Endometrial microvascular endothelial cells (primary cell): ENCODE measurements at regions not wholly inside any gene's neighbourhood (a gene's known extent, or its start where the extent isn't known, plus 50 kb on each side); places are given as distances from the start of the nearest gene placed in this dataset.

Source experiments
- in situ Hi-C: cut with HindIII; loops from 2 replicates; pipeline ENCODE4 v1.10.0; 2017; ENCODE audit warnings: low sequenced_read_pairs, low pct_unique_long_range_greater_than_20kb; ENCODE audit errors: inconsistent ontology term

DNA sequence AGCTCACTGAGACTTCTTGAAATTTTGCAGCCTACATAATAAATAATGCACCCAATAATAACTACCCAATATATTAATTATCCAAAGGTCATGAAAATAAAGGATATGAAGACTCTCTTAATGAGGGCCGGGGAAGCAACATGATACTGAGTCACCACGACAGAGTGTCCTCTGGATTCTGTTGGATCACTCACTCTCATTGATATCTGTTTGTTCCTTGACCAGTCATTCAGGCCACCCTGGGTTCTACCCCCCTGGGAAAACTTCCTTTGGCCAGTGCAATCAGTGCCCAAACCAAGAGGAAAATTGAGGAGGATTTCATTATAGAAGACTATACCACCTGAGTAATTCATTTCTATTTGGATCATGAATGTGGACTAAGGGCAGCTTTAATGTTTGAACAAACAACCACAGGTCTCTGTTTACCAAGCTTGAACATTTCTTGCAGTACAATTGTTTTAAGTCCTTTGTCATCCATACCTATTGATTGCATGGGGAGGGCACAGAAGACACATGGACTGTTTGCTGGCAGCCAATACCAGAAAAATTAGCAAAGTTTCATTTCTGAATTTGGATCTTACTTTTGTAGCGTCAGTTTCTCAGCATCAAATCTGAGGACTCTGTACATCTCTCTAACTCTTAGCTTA is 137.2 kb upstream of the FGGY start:
- in situ Hi-C loops = no loop called here

DNA sequence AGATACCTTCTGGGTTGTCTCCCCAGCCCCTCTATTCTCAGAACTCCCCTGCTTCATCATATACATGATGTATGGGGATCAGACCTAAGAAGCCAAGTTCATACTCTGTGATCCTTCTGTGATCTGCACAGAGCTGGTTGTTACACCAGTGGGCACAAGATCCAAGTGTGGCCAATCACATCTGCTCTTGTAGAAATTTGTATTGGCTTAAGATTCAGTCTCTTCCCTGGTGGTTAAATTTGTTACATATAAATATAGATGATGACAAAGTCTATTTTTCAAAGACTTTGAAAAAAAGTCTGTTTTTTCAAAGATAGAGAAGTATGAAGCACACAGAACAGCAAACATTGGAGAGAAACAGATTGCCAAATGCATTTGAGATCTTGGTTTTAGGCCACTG is 135.8 kb upstream of the FGGY start:
- in situ Hi-C loops = no loop called here

DNA sequence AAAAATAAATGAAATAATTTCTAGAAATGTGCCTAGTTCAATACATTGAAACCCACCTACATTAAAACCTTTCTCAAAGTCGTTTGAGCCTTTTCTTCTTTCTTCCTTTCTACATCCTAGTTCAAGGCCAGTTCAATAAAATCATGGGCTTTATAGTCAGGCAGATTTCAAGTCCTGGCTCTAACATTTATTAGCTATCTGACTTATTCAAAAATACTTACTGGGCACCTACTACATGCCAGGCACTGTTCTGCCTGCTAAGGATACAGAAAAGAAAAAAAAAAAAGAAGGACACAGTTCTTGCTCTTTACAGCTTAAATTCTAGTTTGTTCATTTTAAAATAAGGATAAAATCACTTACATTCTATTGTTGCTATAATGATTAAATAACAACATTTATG is 134.2 kb upstream of the FGGY start:
- in situ Hi-C loops = no loop called here

DNA sequence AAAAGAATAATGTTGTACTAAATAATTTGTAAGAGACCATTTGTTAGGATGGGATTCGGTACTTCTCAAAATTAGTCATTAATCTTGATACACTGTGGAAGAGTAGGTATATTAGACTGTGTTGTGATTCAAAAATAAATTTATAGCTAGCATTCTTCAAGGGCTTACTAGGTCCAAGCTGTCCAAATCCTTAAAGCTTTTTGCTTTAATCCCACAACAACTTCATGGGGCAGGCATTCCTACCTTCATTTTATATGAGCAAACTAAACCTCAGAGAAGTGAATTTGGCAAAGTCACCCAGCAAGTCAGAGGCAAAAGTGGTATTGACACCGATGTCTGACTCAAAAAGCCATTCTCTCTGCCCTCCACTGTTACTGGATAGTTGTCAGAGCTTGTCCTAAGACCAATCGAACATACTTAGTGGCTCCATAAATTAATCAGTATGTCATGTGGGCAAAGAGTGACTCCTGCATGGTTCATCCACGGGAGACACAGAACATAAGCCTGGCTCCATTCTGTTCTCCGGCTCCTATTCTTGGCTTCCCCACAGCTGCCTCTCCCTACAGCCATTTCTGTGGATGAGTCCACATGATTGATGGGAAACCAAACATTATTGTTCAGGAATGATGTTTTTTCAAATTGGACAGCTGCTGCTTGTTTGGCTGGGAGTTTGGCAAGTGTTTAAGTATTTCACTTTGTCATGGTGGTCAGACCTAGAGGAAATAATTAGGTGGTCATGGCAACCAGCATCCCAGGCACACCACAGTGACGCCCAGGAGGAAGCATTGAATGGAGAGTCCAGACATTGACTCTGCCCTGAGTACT is 133.4 kb upstream of the FGGY start:
- in situ Hi-C loops = no loop called here

DNA sequence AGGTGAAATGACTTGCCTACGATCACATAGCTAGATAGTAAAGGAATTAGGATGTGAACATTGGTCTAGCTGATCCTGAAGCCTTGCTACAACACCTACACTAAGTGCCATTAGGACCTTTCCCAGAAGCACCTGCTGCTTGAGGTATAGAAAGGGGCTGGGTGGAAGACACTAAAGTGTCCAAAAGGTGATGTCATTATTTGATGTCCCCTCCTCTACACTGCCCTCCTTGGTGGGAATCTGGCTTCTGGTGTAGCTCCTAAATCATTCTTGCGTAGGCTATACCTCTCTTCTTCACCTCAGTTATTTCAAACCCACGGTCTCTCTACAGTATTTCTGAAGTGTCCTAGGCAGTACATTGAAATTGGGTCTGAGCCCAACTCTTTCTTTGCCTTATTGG is 132.5 kb upstream of the FGGY start:
- in situ Hi-C loops = no loop called here

DNA sequence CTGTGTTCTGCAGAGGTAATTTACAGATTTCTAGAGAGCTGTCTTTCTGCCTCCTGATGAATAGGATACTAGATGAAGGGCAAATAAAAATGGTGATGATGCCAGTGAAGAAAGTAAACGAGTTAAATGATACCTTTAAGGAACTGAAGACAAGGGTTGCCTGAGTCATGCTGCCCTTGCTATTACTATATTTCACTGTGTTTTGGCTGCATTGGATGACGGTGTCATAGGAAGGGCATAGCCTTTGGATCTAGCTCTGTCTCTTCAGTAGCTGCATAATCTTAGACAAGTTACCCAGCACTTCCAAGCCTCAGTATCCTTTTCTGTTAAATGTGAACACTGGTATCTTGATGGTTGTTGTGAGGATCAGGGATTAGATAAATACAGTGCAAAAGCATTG is 131.5 kb upstream of the FGGY start:
- in situ Hi-C loops = no loop called here

DNA sequence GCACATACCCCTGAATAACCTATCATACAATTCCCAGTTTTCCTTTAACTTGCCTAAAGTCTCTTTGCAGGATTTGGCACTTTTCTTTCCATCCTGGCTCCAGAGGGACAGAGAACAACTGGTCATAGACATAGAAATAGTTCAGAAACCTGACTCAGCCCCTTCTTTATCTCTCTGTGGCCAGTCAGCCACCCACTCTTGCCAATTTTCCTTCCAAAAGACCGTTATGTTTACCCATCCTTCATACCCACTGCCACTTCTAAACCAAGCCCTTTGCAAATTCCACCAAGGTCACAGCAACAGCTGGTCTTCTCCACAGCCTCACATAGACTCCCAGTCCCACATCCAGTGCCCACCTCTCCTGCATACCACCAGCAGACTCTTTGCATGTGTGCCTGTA is 127.2 kb upstream of the FGGY start:
- in situ Hi-C loops = no loop called here

DNA sequence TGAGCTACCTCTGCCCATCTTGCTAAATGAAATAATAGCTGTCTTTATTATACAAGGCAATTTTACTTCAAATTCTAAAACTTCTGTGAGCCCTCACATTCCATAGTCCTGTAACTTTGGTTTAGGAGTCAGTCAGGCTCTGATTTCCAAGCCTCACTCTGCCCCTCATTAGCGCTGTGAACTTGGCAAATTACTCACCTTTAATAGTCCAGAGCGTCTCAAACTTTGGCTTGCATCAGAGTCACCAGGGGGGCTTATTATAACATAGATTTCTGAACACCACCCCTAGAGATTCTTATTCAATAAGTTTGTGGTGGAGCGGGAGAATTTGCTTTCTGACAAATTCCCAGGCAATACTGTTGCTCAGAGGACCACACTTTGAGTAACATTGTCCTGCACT is 126.2 kb upstream of the FGGY start:
- in situ Hi-C loops = no loop called here

DNA sequence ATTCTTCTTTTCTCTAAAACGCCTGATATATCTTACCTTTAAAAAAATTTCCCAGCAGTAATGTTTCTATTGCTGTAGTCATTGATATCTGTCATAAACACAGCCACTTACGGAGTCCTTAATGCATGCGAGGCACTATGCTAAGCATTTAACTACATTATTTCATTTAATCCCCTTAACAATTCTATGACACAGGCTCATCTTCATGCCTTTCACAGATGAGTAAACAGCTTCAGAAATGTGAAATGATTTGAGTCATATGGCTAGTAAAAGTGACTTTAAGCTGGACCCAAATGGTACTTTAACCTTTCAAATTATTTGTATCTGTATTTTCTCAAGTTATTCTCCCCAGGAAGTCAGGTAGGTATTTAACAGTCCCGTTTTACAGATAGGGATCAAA is 125.1 kb upstream of the FGGY start:
- in situ Hi-C loops = no loop called here

DNA sequence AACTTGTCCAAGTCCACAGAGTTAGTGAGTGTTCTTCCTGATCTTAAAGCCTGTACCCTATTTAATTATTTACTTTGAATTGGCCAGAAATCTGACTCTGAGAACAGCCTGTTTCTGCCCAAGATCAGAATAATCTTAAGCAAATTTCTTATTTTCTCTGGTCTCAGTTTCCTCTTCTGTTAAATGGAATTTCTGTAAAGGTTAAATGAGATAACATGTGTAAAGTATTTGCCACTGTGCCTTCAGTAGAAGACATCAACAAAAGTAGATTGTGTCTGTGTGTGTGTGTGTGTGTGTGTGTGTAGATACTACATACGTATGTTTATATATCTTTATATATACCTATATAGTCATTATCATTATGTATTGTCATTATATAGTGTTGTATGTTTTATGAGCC is 124.2 kb upstream of the FGGY start:
- in situ Hi-C loops = no loop called here

DNA sequence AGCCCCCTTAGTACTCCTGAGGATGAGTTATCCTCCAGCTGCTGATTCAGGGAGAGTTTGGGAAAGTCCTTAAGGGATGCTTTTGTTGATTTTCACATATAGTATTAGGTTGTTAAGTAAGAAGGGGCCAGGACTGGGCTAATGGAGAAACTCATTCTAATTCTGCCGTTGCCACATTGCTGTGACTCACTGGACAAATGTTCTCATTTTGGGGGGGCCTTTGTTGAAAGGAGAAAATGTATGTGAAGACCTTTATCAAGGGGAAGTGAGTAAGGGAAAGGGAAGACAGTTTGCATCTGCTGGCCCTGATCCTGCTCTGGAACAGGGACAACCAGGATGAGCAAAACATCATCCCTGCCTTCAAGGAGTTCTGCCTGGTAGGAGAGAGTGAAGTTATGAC is 123.2 kb upstream of the FGGY start:
- in situ Hi-C loops = no loop called here

DNA sequence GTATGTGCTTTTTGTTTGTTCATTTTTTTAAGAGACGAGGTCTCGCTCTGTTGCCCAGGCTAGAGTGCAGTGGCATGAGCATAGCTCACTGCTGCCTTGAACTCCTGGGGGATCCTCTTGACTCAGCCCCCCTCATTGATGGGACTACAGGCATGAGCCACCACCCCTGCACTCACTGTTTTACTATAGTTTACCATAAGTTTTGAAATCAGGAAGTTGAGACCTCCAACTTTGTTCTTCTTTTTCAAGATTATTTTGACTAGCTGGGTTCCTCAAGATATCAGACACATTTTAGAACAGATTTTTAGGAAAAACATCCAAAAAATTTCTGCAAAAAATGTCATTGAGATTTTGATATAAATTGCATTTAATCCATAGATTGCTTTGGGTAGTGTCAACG is 120.4 kb upstream of the FGGY start:
- in situ Hi-C loops = no loop called here

DNA sequence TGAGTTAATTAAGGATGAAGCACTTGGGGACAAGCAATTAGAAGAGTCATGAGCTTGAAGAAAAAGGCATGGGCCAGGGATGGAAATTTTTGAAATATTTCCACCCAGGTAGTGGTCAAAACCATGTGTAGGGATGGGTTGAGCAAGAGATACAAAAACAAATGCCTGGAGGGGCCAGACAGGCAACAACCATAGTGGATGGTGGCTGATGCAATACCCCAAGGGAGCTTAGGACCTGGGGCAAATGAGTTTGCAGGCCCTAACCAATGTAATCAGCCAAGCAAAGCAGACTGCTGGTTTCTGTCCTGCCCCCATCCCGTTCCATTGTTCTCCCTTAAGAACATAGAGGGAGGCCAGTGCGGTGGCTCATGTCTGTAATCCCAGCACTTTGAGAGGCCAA is 119.1 kb upstream of the FGGY start:
- in situ Hi-C loops = no loop called here

DNA sequence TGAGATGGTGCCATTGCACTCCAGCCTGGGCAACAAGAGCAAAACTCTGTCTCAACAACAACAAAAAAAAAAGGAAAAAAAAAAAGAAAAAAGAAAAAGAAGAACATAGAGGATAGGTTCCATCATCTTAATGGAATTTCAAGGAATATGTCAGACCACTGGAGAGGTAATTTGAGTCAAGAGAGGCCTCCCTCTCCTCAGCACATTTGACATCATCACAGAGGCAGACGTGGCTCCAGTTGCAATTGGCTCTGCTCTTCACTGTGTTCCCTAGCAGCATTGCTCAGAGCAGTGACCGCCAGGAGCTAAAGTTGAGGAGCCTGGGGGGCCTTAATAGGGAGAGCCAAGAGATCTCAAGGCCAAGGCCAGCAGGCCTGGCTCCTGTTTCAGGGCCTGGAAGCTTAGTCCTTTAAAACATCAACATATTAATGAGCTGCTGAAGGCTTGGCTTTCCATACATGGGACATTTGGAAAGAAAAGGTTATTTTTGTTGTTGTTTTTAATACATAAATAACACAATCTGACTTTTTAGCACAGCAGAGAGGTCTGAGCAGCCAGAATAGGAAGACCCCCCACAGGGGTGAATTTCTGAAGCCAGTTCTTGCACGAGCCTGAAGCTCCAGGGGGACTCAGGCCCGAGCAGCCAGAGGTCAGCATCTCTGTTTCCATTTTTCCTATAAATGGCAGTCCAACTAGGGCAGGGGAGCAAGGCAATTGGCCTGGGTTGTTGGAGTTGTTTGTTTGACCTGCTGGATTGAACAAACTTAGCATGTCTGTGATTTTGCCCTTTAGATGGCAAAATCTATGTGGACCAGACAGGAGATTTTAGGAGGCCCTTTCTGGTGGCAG is 118.3 kb upstream of the FGGY start:
- in situ Hi-C loops = no loop called here

DNA sequence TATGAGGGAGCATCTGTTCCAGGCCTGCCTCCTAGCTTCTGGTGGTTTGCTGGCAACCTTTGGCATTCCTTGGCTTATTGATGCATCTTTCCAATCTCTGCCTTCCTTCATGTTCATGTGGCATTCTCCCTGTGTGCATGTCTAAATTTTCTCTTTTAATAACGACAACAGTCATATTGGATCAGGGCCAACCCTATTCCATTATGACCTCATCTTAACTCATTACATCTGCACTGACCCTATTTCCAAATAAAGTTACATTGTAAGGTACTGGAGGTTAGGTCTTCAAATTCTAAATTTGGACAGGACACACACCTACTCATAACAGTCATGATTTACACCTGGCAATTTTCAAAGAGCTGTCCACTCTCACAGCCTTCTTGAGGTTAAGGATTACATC is 117.2 kb upstream of the FGGY start:
- in situ Hi-C loops = no loop called here

DNA sequence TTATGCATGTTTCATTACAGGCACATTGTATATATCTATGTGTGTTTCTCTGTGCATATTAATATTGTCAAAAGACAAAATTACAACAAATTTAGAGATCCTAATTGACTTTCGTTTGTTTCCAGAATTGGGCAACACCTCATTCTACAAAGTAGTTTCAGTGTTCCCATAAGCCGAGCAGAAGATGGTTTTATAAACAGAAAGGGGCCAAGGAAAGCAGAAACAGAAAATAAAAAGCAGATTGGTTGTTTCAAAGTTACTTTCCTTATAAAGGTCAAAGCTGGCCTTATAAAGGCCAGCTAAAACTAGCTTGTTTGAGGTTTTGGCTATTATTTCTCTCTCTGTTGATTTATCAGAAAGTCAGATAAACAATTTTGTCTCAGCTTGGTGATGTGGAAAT is 116.2 kb upstream of the FGGY start:
- in situ Hi-C loops = no loop called here

DNA sequence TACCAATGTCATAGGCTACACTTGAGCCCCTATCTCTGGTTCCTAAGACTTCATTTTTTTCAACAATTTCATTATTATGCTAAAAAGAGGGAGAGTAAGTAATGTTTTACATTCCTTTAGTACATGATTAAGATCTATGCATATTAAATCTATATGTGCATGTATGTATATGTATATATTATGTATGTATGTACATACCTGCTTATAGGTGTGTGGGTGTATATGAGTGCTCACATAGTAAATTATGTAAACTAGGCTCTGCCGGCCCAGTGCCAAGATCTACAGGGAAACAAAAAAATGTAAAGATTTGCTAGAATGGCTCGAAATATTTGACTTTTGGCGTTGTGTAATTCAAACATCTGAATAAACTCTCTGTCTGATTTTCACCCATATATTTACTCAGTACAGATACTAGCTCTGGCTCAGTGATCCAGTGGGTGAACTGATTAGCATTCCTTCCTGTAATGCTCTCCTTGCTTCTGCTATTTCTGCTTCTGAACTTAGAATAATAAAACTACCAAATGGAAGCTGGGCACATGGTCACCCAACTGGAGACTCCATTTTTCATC is 113.1 kb upstream of the FGGY start:
- in situ Hi-C loops = no loop called here

DNA sequence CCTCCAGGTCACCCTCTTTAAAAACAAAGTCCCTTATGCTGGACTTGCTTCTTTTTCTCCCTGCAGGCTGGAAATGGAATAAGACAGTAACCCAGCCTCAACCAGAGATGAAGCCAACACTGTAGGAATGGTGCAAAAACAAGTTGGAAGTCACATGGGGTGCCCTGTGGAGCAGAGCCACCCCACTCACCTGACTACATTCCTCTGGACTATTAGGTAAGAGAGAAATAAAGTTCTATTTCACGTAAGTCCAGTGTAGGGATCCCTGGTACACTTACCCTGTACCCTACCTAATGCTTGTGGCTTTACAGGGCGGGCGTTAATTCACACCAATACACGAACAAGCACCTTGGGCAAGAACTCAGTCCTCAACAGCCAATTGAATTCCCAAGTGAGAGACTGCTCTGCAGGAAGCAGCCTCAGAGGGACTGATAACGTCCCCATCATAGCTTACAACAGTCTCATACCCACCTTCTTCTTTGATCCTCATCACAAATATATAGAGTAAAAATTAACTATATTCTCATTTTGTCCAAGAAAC is 112.5 kb upstream of the FGGY start:
- in situ Hi-C loops = no loop called here

DNA sequence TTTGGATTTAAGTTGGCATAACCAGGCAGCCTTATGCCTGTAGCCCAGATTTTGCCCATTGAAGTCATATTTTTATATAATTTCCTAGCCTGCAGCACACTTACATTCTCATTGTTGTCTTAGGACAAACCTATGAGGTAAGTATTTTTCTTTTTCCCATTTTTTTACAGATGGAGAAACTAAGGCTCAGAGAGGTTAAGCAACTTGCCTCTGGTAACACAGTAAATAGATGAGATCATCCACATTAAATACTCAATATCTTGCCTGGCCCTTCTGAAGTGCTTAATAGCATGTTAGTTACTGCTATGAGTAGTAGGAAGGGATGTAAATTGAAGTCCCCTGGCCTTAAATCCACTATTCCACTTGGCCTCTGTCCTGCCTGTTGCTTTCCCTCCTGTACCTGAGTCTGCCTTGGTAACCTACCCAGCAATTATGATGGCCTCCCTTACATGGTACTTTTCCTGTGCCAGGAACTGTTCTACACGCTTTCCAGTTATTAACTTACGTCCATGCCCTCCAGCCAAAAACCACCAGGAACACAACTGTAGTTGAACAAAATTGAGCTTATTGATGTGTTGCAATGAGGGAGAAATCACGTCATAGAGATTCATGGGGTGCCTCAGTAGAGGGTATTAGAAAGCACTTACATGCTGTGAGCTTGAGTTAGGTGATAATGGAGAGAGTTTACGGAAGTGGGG is 111.6 kb upstream of the FGGY start:
- in situ Hi-C loops = no loop called here
